ENCODE measurements at regions not wholly inside any gene's neighbourhood (a gene's known extent, or its start where the extent isn't known, plus 50 kb on each side); places are given as distances from the start of the nearest gene placed in this dataset.

DNA sequence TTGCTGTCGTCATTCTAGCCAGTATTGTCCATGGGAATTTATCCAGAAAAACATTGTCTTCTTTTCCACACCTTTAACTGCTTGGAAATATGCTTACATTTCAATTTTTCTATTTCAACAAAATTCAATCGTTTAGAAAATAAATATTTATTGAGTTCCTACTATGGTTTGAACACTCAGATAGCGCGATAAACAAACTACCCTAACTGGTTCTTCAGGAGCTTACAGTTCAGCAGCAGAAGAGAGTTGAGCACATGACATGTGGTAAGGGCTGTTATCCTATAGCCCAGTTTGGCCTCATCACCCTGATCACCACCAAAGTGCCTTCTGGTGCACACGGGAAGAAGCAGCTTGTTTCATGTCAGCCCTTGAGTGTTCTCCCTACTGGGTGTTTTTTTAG, 375.2 kb upstream of the SMIM21 start:
- no peak for DNase-seq (ENCODE audit: low read depth)

DNA sequence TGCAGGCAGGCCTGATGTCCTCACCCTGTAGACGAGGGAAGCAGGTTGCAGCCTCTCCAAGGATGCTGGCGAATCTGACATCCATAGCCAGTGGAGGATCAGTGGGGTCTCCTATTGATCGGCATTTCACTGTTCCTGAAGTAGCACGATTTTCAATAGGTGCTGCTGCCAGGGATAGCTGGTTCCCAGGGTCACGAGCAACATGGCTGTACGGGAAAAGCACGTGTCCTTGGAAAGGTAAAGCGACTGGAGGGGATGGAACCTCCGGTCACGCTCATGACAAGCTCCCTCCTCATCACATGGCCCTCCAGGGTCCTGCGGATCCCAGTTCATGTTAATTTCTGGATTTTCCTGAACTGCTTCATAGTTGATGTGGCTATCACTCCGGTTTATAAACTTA, 373.7 kb upstream of the SMIM21 start:
- DNase-seq (ENCODE audit: low read depth): no peak

DNA sequence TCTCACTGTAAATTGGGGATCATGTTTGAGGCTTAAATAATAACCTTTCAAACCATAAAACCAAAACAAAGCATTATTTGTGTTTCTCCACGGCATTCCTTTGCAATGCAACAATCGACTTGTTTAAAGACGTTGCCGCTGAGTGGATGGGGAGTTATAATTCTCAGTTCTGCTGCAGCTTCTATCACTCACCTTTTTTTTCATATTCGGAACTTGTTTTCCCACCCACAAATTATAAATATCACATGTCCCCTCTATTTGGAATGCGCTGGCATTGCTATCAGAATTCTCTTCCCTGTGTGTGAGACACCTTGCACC, 372.8 kb upstream of the SMIM21 start:
- no peak for DNase-seq (ENCODE audit: low read depth)

DNA sequence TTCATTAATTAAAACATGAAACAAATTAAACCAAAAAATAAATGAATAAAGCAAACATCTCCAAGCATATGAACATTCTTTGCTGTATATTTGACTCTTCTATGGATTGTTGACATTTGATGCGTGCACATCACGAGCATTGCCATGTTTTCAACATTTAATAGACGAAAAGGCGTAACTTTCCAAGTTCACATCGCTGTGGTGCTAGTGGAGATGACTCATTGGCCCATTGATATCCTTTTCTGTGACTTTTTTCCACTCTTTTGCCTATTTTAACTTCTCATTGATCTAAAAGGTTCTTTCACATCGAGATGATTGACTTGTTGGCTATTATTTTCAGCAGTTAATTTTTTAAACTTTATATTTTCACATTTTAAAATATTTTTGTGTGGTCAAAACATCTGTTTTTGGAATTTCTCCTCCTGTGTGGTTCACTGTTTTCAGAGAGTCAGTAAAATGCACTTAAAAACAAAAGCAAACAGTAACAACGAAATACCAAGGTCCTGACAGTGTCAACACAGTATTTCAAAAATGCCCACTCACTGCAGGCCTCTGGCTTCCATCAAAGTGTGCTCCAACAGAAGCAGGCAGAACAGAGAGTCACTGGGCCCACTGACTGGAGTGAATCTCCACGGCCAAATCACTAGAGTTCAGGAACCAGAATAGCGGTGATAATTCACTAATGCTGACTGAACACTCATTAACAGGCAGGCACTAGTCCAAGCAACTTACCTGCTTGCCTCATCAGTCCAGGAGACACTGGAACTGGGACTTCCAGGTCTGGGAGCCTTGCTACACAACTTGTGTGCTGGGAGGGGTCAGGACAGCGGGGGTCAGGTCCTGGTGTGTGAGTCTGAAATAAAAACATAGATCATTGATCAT, 372.2 kb upstream of the SMIM21 start:
- no peak for DNase-seq (ENCODE audit: low read depth)

DNA sequence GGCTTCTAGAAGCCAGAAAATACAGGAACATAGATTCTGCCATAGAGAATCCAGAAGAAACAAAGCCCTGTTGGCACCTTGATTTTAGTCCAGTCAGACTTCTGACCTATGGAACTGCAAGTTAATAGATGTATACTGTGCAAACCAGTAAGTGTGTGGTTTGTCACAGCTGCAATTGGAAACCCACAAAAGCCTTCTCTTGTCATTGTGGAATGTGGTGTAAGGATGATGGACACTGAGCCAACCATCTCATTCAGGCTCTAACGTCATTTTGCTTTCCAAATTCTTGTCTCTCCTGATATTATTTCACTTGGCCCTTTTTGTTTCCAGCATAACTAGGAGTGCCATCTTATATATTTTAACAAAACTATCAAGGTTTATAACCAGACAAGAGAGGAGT, 369.5 kb upstream of the SMIM21 start:
- no peak for DNase-seq (ENCODE audit: low read depth)

DNA sequence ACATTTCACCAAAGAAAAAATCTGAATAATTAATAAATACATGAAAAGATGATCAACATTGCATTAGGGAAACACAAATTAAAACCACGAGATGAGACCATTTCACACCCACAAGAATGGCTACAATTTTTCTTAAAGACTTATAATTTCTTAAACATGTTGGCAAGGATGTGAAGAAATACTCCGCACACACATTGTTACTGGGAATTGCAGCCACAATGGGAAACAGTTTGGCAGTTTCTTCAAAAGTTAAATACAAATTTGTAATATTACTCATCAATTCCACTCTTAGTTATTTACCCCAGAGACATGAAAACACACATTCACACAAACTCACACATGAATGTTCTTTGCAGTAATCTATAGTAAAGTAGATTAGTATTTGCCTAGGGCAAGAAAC, 363.3 kb upstream of the SMIM21 start:
- no peak for DNase-seq (ENCODE audit: low read depth)

DNA sequence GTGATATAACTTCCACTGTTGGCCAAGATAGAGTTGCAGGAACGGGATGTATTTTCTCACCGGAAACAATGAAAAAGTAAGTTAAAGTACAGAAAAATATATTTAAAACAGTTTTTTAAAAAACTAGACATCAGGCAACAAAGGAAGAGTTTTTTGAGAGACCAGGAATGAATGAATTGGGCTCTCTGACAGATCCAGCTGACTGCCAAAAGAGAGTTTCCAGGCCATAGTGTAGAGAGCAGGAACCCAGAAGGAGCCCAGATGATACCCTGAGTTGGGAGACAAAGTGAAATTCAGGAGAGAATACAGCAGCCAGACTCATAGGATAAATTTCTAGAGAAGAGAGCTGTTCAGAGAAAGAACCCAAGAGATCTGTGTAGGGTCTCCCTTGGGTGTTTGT, 362.6 kb upstream of the SMIM21 start:
- DNase-seq (ENCODE audit: low read depth): no peak

DNA sequence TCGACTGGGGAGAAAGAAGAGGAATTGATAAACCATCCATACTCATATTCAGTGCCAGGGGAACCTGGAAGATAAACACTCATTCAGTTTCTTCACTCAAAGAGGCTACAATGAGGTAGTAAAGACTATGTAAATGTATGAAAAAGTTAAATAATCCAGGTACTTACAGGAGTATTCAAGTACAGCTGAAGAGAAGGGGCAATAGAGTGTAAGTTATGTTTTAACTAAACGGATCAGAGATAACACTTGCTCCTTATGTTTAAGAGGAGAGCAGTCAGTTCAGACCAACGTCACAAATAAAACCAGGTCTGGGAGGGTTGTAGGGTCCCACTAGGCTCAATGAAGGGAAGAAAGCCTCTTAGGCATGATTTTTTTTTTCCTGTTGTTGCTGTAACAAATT, 358.3 kb upstream of the SMIM21 start:
- DNase-seq (ENCODE audit: low read depth): no peak

DNA sequence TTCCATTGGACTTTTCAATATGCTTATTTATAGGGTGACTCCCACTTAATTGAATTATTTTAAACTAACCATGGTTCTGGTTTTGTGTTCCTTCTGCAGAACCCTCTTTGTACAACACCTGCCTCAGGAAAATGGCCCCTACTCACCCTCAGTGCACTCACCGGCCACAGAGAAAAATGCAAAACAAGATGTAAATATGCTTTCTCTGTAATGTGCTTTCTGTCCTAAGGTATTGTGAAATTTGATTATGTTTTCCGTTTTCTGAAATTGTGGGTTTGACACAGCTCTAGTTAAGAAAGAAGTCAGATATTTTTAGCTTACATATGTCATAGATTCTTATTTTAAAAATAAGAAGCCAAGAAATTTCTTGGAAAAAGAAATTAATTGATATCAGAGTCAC, 357.7 kb upstream of the SMIM21 start:
- DNase-seq (ENCODE audit: low read depth): no peak

DNA sequence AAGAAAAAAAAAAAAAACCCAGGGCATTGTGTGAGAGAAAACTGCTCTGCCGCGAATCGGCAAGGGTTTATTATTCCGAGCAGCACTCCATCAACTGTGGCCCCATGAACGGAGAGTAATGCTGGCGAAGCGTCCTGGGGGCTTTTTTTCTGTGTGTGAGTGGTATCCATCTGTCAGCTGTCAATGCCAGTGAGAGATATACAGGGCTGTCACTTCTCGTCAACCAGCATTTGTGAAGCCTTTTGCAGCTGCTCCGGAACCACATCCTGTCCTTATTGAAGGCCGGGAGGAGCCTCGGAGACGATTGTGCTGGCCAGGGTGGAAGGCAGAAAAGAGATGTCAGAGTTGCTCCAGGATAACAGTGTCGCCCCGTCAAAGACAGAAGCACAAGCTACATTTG, 356.9 kb upstream of the SMIM21 start:
- peak; percentile 20 for DNase-seq (ENCODE audit: low read depth)

DNA sequence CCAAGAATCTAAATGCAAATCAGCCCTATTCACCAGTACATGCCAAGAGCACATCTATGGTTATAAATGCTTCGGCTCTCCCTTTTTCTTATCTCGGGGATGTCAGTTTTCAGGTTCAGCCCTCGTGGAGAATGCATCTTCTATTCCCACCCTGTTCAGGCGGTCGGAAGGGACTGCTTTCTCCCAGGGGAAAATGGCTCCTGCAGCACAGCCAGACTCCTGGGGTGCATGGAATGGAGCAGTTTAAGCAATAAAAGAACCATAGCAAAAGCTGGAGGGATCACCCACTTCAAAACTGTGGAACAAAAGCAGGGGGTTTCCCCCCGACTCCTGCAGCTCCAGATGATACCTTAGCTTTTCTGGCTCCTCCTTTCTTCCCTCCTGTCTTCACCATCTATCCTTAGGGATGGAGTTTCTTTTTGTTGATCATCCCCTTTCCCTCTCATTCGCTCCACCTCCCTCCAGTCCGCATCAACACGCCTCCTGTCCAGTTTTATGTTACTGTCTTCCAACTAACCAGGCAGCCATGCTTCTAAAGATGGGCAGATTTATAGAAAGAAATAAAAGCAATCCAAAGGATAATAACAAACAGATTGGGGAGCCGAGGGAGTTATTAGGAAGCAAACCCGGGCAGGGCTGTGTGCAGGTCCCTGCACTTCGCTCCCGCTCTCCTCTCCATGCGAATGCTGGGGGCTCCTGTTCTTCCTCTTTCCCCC, 356.2 kb upstream of the SMIM21 start:
- DNase-seq (ENCODE audit: low read depth): no peak

DNA sequence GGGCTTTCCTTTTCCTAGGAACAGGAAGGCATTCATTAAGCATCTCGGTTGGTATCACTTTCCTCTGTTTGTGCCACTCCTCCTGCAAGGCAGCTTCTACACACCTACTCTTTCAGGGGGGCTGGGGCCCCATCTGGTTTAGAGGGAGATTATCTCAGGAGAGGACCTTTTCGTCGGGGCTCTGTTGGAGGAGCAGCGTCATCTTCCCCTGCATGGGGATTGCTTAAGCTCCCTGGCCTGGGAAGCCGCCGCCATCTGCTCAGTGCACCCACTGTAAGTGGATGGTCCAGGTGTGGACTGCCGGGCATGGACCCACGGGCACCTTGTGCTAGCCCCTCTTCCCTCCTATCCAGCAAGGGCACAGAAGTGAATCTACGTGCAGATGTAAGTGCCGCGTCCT, 355.3 kb upstream of the SMIM21 start:
- no peak for DNase-seq (ENCODE audit: low read depth)

DNA sequence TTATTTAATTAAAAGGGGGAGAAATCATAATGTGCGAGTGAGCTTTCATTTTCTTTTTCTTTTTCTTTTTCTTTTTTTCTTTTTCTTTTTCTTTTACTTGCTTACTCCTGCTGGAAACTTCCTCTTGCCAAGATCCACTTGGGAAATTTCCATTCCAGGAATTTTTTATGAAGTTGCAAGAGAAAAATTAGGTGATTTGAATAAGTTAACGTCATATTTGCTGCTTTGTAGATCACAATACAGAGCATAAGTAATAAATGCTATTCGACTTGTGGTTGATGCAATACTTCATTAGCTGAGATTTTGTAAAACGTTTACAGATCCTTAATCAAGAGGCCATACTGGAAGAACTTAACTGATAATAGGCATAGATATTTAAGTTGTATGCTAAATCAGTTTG, 354.7 kb upstream of the SMIM21 start:
- DNase-seq (ENCODE audit: low read depth): no peak

DNA sequence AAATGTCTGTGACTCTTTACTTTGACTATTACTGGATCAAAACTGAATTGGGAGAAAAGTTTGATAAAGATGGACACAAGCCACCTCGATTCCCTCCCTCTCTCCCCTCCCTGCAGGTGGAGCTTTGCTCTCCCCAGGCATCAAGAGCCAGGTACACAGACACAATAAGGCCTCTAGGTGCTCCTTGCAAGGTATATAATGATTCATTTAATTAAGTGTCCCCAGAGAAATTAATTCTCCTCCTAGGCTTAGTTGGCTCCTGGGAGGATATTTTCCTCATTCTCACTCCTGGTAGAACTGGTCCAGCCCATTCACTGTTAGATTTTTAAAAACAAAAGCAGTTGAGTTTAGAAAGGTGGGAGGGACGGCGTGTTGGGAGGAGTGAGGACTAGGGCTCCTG, 352.4 kb upstream of the SMIM21 start:
- DNase-seq (ENCODE audit: low read depth): no peak

DNA sequence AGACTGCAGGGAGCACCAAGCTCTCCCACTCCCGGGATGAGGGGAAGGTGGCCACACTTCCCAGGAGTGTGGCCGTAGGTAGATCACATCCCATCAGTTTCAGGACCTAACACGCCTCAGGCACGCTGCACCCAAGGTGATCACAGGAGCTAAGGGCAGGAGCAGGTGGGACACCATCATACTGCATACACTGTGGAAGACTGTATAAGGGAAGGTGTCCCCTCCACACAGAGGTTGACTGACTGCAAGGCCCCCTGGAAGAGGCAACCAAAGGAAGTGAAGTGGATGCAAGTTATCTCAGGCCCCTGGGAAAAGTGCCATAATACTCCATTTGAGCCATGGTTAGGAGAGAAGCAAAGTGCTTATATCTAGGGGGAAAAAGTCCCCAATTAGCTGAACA, 351.9 kb upstream of the SMIM21 start:
- DNase-seq (ENCODE audit: low read depth): no peak

DNA sequence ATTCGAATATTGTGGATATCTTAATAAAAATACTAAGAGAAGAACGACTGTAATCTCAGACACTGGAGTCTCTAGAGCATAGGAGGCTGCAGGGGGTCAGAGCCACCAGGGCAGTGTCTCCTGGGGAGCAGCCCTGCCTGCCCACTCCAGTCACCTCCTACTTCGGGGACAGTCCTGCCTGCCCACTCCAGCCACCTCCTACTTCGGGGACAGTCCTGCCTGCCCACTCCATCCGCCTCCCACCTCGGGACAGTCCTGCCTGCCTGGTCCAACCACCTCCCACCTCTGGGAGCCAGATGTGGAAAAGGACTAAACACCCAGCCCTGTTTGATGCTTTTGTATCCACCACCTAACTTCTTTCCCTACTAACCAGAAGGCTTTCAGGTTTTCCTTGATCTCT, 350.1 kb upstream of the SMIM21 start:
- DNase-seq (ENCODE audit: low read depth): no peak

DNA sequence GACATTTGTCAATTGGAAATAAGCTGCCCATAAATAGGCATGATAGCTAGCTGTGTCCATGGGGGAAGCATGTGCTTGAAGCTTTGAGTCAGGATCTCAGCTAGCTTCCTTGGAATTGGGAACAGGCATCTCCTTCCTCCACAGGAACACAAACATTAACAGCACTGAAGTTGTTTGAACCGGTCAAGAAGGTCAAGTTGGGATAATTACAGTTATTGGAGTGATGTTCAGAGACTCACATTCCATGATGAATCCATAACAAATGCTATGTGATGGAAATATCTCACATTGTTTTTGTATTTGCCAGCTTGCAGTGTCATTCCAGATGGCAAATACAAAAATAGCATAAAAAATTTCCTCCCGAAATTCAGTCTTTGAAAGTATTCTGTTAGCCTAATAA, 347.6 kb upstream of the SMIM21 start:
- DNase-seq (ENCODE audit: low read depth): no peak

DNA sequence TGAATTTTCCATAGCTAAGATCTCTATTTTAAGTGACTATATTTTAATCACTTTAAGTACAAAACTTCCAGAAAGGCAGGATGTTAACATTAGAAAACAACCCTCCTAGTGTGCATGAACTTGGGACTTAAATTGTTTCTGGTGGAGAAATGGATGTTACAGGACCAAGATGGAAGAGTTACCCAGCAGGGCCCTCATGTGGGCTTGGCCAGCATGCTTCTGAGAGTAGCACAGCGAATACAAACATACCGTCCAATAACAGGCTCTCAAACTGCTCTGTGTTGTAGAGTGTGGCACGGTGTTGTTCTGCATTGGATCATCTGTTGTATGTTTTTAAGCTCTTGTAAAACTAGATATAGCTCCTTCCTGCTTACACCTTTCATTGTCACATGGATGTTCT, 346.1 kb upstream of the SMIM21 start:
- no peak for DNase-seq (ENCODE audit: low read depth)

DNA sequence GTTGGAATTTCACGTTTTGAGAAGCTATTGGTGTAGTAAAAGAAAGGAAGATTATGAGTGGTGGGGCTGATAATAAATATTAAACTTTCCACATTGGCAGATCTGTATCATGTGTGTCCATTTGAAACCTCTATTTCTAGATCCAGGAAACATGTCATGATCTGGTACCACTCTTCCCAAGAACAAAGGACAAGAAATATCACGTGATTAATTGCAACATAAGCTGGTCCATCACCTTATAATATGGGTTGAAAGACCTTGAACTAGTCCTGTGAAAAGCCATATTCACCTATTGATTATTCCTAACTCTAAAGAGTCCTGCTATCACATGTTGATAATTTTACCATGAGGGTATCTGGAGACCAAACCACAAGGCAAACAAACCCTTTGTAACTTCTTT, 335.3 kb upstream of the SMIM21 start:
- no peak for DNase-seq (ENCODE audit: low read depth)

DNA sequence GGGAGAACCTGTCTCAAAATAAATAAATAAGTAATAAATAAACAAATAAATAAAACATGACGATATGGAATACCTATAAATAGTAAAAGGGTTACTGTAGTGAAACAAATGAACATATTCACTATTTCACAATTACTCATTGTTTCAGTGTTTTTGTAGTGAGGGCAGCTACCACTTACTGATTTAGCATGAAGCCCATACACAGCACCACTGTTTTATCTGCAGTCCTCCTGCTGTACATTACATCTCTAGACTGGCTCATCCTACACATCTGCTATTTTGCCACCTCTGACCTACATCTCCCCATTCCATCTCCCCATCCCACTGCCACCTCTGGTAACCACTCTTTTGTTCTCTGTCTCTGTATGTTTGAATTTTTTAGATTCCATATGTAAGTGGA, 332.7 kb upstream of the SMIM21 start:
- DNase-seq (ENCODE audit: low read depth): no peak

DNA sequence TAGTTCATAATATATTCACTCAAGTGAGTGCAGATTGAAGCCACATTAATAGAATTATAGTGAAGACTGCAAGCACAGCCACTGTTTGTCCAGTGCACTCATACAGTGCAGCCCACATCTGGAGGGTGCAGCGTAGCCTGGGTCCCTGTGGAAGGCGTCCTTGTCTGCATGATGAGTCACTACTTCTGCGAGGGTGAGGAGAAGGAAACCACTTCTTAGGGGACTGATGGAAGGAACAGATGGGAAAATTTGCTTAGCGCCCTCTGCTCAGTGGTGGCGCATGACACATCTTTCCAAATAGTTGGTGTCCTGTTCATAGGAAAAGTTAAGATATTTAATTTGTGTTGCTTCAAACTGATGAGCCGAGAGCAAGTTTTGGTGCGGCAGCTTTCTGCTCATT, 330.4 kb upstream of the SMIM21 start:
- DNase-seq (ENCODE audit: low read depth): no peak

DNA sequence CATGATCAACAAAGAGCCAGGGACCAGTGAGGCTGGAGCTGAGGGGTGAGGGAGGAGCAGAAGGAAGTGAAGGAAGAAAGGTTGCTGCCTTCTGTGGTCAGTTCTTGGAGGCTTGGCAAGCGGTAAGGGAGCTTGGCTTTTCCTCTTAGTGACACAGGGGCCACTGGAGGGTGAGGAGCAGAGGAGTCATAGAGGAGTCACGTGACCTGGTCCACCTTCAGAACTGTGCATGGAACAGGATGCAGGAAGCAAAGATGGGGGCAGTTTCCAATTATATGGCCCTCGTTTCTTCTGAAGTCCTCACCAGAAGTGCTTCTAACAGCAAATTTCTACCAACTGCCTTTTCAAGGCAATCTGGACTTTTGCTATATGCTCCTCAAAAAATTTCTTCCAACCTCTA, 326.9 kb upstream of the SMIM21 start:
- DNase-seq (ENCODE audit: low read depth): no peak

DNA sequence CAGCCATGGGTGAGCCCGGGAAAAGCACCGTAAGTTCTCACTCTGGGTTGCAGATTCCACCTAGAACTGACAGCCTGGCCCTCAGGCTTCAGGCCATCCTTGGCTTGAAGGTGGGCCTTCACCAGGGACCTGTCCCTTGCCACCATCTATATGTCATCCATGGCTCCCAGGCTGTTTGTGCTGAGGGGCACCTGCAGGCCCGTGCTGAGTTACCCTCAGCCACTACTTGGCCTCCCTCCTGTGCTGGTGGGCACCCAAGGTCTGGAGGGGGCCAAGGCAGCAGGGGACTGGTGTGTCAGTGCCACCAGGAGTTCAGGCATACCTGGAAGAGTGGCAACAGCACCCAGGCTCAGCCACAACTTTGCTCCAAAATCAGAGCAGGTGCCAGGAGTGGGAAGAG, 326.2 kb upstream of the SMIM21 start:
- no peak for DNase-seq (ENCODE audit: low read depth)

DNA sequence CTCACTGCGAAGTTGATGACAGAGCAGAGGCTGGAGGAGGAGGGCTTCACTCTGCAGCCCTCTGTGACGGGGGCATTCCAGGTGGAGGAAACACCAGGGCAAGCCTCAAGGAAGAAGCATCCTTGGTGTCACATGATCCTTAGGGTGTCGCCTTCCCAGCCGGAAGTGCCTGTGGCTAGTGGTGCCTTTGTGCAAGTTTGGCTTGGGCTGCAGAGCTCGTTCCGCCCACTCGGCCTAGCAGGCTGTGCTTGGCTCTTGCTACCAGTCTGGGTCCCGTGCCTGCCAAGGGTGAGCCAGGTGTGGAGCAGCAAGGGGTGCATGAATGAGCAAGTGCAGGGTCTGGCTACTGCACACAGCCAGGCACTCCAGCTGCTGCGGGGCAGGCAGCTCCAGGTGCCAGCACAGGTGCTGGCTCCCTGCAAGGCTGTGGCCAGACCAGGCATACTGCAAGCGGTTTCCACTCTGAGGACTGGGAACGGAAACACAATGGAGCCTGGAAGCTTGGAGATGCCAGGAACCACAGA, 325.3 kb upstream of the SMIM21 start:
- no peak for DNase-seq (ENCODE audit: low read depth)
